Vagina (tissue), 2 donors: ENCODE measurements at regions not wholly inside any gene's neighbourhood (a gene's known extent, or its start where the extent isn't known, plus 50 kb on each side); places are given as distances from the start of the nearest gene placed in this dataset.

Experiments used
- CTCF ChIP-seq, 3 experiments: fragments of 450-650 bp in 2 of 3; fragments of 200-600 bp in 1 of 3; sonication (generic) in 1 of 3; IDR thresholded peaks; one replicate each; pipeline ENCODE4 v1.5.1; 2017 to 2019; ENCODE audit warnings: antibody characterized with exemption in 3 of 3, mild to moderate bottlenecking in 2 of 3, moderate library complexity in 2 of 3
- POLR2AphosphoS5 ChIP-seq, 2 donors: sonication (generic); formaldehyde crosslinking; IDR thresholded peaks; one replicate each; pipeline ENCODE4 v1.9.0; 2017; ENCODE audit warnings: antibody characterized with exemption in 2 of 2, mild to moderate bottlenecking in 2 of 2, low read depth in 1 of 2; ENCODE audit not compliant: insufficient read depth in 1 of 2

- TF ChIP-seq CTCF (IDR thresholded peaks at IDR 0.05) (no peak), POLR2AphosphoS5 (IDR thresholded peaks at IDR 0.05; ENCODE audit: insufficient read depth in 1 of 2, low read depth in 1 of 2) (no peak)
Observed at GRCh38 chr7:91776171-91776570, 104.3 kb downstream of the MTERF1 start.
